Mesenchymal stem cell (in vitro differentiated cells and primary cell): ENCODE measurements at regions not wholly inside any gene's neighbourhood (a gene's known extent, or its start where the extent isn't known, plus 50 kb on each side); places are given as distances from the start of the nearest gene placed in this dataset.

Experiments
- DNase-seq: peaks from one replicate; pipeline ENCODE4 v3.0.0-alpha.2; 2013
- H2AFZ ChIP-seq: one replicate; pipeline ENCODE4 v1.6.1; 2013; ENCODE audit warnings: low read depth, mild to moderate bottlenecking, control low read depth, inconsistent platforms, low read length, moderate library complexity
- H2AK5ac ChIP-seq: 2 replicates; pipeline ENCODE4 v1.6.1; 2013; ENCODE audit warnings: low read length, moderate library complexity, mild to moderate bottlenecking, inconsistent platforms; ENCODE audit not compliant: severe bottlenecking
- H2BK120ac ChIP-seq: one replicate; pipeline ENCODE4 v1.6.1; 2013; ENCODE audit warnings: low read depth, mild to moderate bottlenecking, inconsistent platforms, low read length, moderate library complexity
- H2BK12ac ChIP-seq, 2 experiments: one replicate each; pipeline ENCODE4 v1.6.1; 2013; ENCODE audit warnings: inconsistent platforms in 2 of 2, low read length in 2 of 2, mild to moderate bottlenecking in 2 of 2, moderate library complexity in 2 of 2, control low read depth in 1 of 2
- H2BK15ac ChIP-seq: one replicate; pipeline ENCODE4 v1.6.1; 2013; ENCODE audit warnings: mild to moderate bottlenecking, low read depth, inconsistent platforms; ENCODE audit not compliant: poor library complexity, severe bottlenecking
- H2BK5ac ChIP-seq: 2 replicates; pipeline ENCODE4 v1.6.1; 2013; ENCODE audit warnings: low read depth, mild to moderate bottlenecking, low read length, control low read depth, inconsistent platforms; ENCODE audit not compliant: poor library complexity, severe bottlenecking
- H3K14ac ChIP-seq, 2 experiments: one replicate each; pipeline ENCODE4 v1.6.1; 2013; ENCODE audit warnings: inconsistent platforms in 2 of 2, low read length in 2 of 2, control low read depth in 1 of 2, mild to moderate bottlenecking in 1 of 2, moderate library complexity in 1 of 2
- H3K18ac ChIP-seq, 2 experiments: one replicate each; pipeline ENCODE4 v1.6.1; 2013; ENCODE audit warnings: inconsistent platforms in 2 of 2, low read length in 2 of 2, control low read depth in 1 of 2, low read depth in 1 of 2, mild to moderate bottlenecking in 1 of 2
- H3K23ac ChIP-seq, 2 experiments: one replicate each; pipeline ENCODE4 v1.6.1; 2013; ENCODE audit warnings: inconsistent platforms in 2 of 2, low read length in 2 of 2, mild to moderate bottlenecking in 2 of 2, moderate library complexity in 2 of 2, control low read depth in 1 of 2
- H3K27ac ChIP-seq: 2 replicates; pipeline ENCODE4 v1.5.1; 2013; ENCODE audit warnings: mild to moderate bottlenecking, moderate library complexity, low read length, control low read depth, inconsistent platforms; ENCODE audit not compliant: poor library complexity, severe bottlenecking
- H3K27me3 ChIP-seq, 2 experiments: 2 replicates each; pipeline versions ENCODE4 v1.6.1 to v1.7.0; 2013; ENCODE audit warnings: low read length in 2 of 2, mild to moderate bottlenecking in 2 of 2, moderate library complexity in 2 of 2, control low read depth in 1 of 2, inconsistent platforms in 1 of 2; ENCODE audit not compliant: control insufficient read depth in 1 of 2, insufficient read depth in 1 of 2
- H3K36me3 ChIP-seq, 2 experiments: 2 replicates each; pipeline versions ENCODE4 v1.6.1 to v1.7.0; 2013; ENCODE audit warnings: low read length in 2 of 2, control low read depth in 1 of 2, inconsistent platforms in 1 of 2, low read depth in 1 of 2, mild to moderate bottlenecking in 1 of 2; ENCODE audit not compliant: insufficient read depth in 2 of 2, control insufficient read depth in 1 of 2
- H3K4ac ChIP-seq, 2 experiments: one replicate each; pipeline ENCODE4 v1.6.1; 2013; ENCODE audit warnings: inconsistent platforms in 2 of 2, low read length in 2 of 2, mild to moderate bottlenecking in 2 of 2, moderate library complexity in 2 of 2, control low read depth in 1 of 2, low read depth in 1 of 2
- H3K4me1 ChIP-seq: 2 replicates; pipeline ENCODE4 v1.6.1; 2013; ENCODE audit warnings: low read depth, low read length, control low read depth; ENCODE audit not compliant: control insufficient read depth, insufficient read depth
- H3K4me2 ChIP-seq: 2 replicates; pipeline ENCODE4 v1.6.1; 2013; ENCODE audit warnings: low read length, mild to moderate bottlenecking, inconsistent platforms; ENCODE audit not compliant: poor library complexity, severe bottlenecking
- H3K4me3 ChIP-seq, 2 experiments: 2 replicates each; pipeline versions ENCODE4 v1.5.1 to v1.7.0; 2013; ENCODE audit warnings: low read length in 2 of 2, mild to moderate bottlenecking in 2 of 2, control low read depth in 1 of 2, low read depth in 1 of 2; ENCODE audit not compliant: insufficient read depth in 1 of 2
- H3K79me1 ChIP-seq: replicated peaks from 2 replicates; pipeline ENCODE4 v1.6.1; 2013; ENCODE audit warnings: mild to moderate bottlenecking, control low read depth, low read length, inconsistent platforms; ENCODE audit not compliant: poor library complexity, severe bottlenecking
- H3K9ac ChIP-seq: 2 replicates; pipeline ENCODE4 v1.7.0; 2013; ENCODE audit warnings: mild to moderate bottlenecking, low read length, moderate library complexity
- H3K9me3 ChIP-seq: 2 replicates; pipeline ENCODE4 v1.7.0; 2013; ENCODE audit warnings: mild to moderate bottlenecking, low read length; ENCODE audit not compliant: control insufficient read depth
- H4K8ac ChIP-seq: one replicate; pipeline ENCODE4 v1.6.1; 2013; ENCODE audit warnings: inconsistent platforms, mild to moderate bottlenecking, low read length, moderate library complexity
- H4K91ac ChIP-seq: one replicate; pipeline ENCODE4 v1.6.1; 2013; ENCODE audit warnings: mild to moderate bottlenecking, low read length, inconsistent platforms
- WGBS: methylation state at CpG from one replicate; pipeline ENCODE4 v1.1.7; 2013; ENCODE audit warnings: mixed read lengths; 5-methylcytosine and 5-hydroxymethylcytosine counted together

DNA sequence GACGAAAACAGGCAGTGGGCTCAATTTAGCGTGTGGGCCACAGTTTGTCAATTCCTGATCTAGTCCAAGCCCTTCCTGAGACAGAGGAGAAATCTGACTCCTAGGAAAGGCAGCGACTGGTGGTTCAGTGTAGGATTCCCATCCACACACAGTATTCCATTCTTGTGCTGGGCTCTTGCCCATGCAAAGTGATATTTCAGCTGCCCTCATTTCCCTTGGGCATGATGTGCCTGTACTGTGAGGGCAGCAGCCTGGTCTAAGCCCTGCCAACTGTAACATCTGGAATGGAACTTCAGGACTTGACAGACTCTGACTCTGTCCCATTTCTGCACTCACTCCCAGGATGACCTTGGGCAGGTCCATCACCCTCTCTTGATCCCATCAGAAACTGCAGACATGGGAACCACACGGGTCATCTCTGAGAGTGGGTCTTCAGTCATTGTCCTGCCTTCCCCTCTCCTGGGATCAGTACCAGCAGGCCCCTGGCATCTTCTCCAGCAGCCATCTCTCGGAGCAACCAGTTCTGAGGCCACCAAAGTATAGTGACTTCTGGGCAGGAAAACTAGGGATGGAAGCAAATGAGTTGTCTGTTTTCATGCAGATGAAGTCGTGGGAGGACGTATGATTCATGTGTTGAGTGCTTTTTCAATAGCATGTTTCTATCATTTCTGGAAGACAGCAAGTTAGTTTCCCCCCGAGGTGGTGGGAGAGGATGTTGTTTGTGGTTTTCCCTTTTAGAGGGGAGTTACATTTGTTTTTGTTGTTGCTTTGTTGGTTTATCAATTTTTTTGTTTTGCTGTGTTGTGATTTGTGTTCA is 54.2 kb upstream of the BCL2L14 start:
- no peak overlapping the region for H3K27ac ChIP-seq
- no peak overlapping the region for H2BK5ac ChIP-seq
- H3K9me3 ChIP-seq = no peaks in the 10 kb centered on the region
- peak overlapping the region in 1 of 2 experiments; percentile 18 for H3K14ac ChIP-seq
- H2AK5ac ChIP-seq = no peak overlapping the region
- no peak for DNase-seq
- H3K27me3 ChIP-seq = no peaks in the 10 kb centered on the region
- H2BK120ac ChIP-seq = no peak overlapping the region
- H4K91ac ChIP-seq = no peak overlapping the region
- H3K36me3 ChIP-seq = no peaks in the 10 kb centered on the region
- H3K18ac ChIP-seq = no peak overlapping the region
- H3K4me3 ChIP-seq = no peak overlapping the region
- no peak overlapping the region for H3K4me2 ChIP-seq
- H2BK15ac ChIP-seq = no peak overlapping the region
- peak overlapping the region in 1 of 2 experiments; percentile 28 for H3K23ac ChIP-seq
- no peak overlapping the region for H2BK12ac ChIP-seq
- WGBS = 61% methylated on average over 8 of the region's 8 CpGs
- no peak overlapping the region for H3K4ac ChIP-seq
- no peak overlapping the region for H3K9ac ChIP-seq
- H2AFZ ChIP-seq = no peak overlapping the region
- H4K8ac ChIP-seq = no peak overlapping the region
- H3K79me1 ChIP-seq = no peaks in the 10 kb centered on the region
- peaks cover 2% of the 10 kb centered on the region for H3K4me1 ChIP-seq

DNA sequence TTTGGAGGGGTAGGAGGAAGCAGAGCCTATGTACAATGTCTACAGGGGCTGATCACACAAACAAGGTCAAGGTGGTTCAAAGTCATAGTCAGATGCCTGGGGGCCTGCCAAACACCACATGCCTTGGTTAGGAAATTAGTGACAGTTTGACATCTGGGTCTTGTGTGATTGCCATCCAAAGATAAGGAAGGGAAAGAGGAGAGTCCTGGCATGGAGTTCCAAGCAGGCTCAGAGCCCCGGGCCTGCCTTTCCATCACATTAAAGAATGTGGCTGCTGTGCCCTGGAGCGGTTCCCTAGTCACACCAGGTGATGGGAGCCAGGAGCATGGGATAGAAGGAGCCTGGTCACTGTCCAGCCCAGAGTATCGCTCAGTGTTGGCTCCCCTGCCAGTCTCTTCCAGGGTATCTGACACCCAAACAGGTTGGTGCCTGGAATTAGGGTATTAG is 53.6 kb upstream of the BCL2L14 start:
- DNase-seq = no peak
- no peak overlapping the region for H3K9ac ChIP-seq
- no peaks in the 10 kb centered on the region for H3K4me1 ChIP-seq
- no peak overlapping the region for H4K91ac ChIP-seq
- H3K27ac ChIP-seq = no peak overlapping the region
- H3K23ac ChIP-seq = no peak overlapping the region
- no peak overlapping the region for H2AFZ ChIP-seq
- no peaks in the 10 kb centered on the region for H3K9me3 ChIP-seq
- H3K36me3 ChIP-seq = no peaks in the 10 kb centered on the region
- no peak overlapping the region for H3K4ac ChIP-seq
- H3K14ac ChIP-seq = no peak overlapping the region
- no peak overlapping the region for H2BK15ac ChIP-seq
- H2BK12ac ChIP-seq = no peak overlapping the region
- H2AK5ac ChIP-seq = no peak overlapping the region
- no peak overlapping the region for H3K4me3 ChIP-seq
- no peak overlapping the region for H2BK120ac ChIP-seq
- H3K18ac ChIP-seq = no peak overlapping the region
- H2BK5ac ChIP-seq = no peak overlapping the region
- no peaks in the 10 kb centered on the region for H3K27me3 ChIP-seq
- 90% methylated on average over 3 of the region's 3 CpGs for WGBS
- no peaks in the 10 kb centered on the region for H3K79me1 ChIP-seq
- H4K8ac ChIP-seq = no peak overlapping the region
- H3K4me2 ChIP-seq = no peak overlapping the region

- WGBS = 68% methylated on average over 4 of the region's 4 CpGs
These were observed 52.9 kb upstream of the BCL2L14 start for GRCh38 chr12:12017798-12018197.

GRCh38 chr12:12018454-12018853 is 52.3 kb upstream of the BCL2L14 start:
- no peaks in the 10 kb centered on the region for H3K79me1 ChIP-seq
- no peak overlapping the region for H2BK120ac ChIP-seq
- 96% methylated on average over 8 of the region's 8 CpGs for WGBS

More at GRCh38 chr12:12017798-12018197, 52.9 kb upstream of the BCL2L14 start:
- Histone ChIP-seq H3K79me1 (no peaks in the 10 kb centered on the region), H2BK15ac (no peak overlapping the region), H2BK12ac (no peak overlapping the region), H3K4ac (no peak overlapping the region), H3K14ac (no peak overlapping the region), H4K91ac (no peak overlapping the region), H3K36me3 (no peaks in the 10 kb centered on the region), H3K4me2 (no peak overlapping the region), H2AK5ac (no peak overlapping the region), H3K4me3 (no peak overlapping the region), H2BK120ac (no peak overlapping the region), H2AFZ (no peak overlapping the region), H3K27ac (no peak overlapping the region), H3K9ac (no peak overlapping the region), H3K9me3 (no peaks in the 10 kb centered on the region), H4K8ac (no peak overlapping the region), H2BK5ac (no peak overlapping the region), H3K23ac (no peak overlapping the region), H3K4me1 (no peaks in the 10 kb centered on the region), H3K18ac (no peak overlapping the region), H3K27me3 (peaks cover 0 to 4% of the 10 kb centered on the region in 2 experiments)
- DNase-seq = no peak

More at GRCh38 chr12:12018454-12018853, 52.3 kb upstream of the BCL2L14 start:
- no peak overlapping the region for H3K18ac ChIP-seq
- no peak overlapping the region for H3K9ac ChIP-seq
- no peak overlapping the region for H3K4me2 ChIP-seq
- no peak overlapping the region for H3K4me3 ChIP-seq
- no peak overlapping the region for H2BK5ac ChIP-seq
- H3K4me1 ChIP-seq = no peaks in the 10 kb centered on the region
- H2AK5ac ChIP-seq = no peak overlapping the region
- no peak overlapping the region for H3K14ac ChIP-seq
- H3K27me3 ChIP-seq = peaks cover 0 to 4% of the 10 kb centered on the region in 2 experiments
- H3K36me3 ChIP-seq = no peaks in the 10 kb centered on the region
- H3K9me3 ChIP-seq = no peaks in the 10 kb centered on the region
- H2BK15ac ChIP-seq = no peak overlapping the region
- H4K8ac ChIP-seq = no peak overlapping the region
- no peak overlapping the region for H3K4ac ChIP-seq
- H3K27ac ChIP-seq = no peak overlapping the region
- no peak overlapping the region for H2AFZ ChIP-seq
- no peak for DNase-seq
- H4K91ac ChIP-seq = no peak overlapping the region
- no peak overlapping the region for H3K23ac ChIP-seq
- no peak overlapping the region for H2BK12ac ChIP-seq
